Nephron (organoid): ENCODE measurements at regions not wholly inside any gene's neighbourhood (a gene's known extent, or its start where the extent isn't known, plus 50 kb on each side); places are given as distances from the start of the nearest gene placed in this dataset.

Experiments used
- H3K27ac Mint-ChIP-seq, 3 experiments: 2 replicates each; pipeline ENCODE4 v1.8.0; 2020; ENCODE audit warnings: mixed read lengths in 3 of 3, mild to moderate bottlenecking in 2 of 3, moderate library complexity in 1 of 3
- H3K27me3 Mint-ChIP-seq: 2 replicates; pipeline ENCODE4 v1.8.0; 2021; ENCODE audit warnings: low read depth, mild to moderate bottlenecking, moderate library complexity, mixed read lengths
- H3K36me3 Mint-ChIP-seq: 2 replicates; pipeline ENCODE4 v1.8.0; 2020; ENCODE audit warnings: low read depth, mixed read lengths
- H3K4me1 Mint-ChIP-seq: 2 replicates; pipeline ENCODE4 v1.8.0; 2020; ENCODE audit warnings: mixed read lengths
- H3K4me3 Mint-ChIP-seq, 3 experiments: 2 replicates each; pipeline ENCODE4 v1.8.0; 2020; ENCODE audit warnings: mild to moderate bottlenecking in 3 of 3, mixed read lengths in 3 of 3, moderate library complexity in 2 of 3
- H3K9me3 Mint-ChIP-seq: 2 replicates; pipeline ENCODE4 v1.8.0; 2020; ENCODE audit warnings: mixed read lengths
- CTCF ChIP-seq, 3 experiments: fragments of 200-600 bp; sonication (generic); IDR thresholded peaks; one replicate each; pipeline ENCODE4 v1.5.0; 2021; ENCODE audit warnings: antibody characterized with exemption in 3 of 3; ENCODE audit not compliant: unreplicated experiment in 3 of 3

- TF ChIP-seq CTCF (IDR thresholded peaks at IDR 0.05; ENCODE audit: unreplicated experiment in 3 of 3) = no peak
- Mint-ChIP-seq H3K36me3 (no peaks in the 10 kb centered on the region), H3K27ac (no peak overlapping the region), H3K27me3 (peaks cover 14% of the 10 kb centered on the region), H3K4me1 (peaks cover 9% of the 10 kb centered on the region), H3K9me3 (no peaks in the 10 kb centered on the region), H3K4me3 (no peak overlapping the region)
These were observed 849.1 kb upstream of the AUTS2 start for GRCh38 chr7:68748934-68749900.

DNA sequence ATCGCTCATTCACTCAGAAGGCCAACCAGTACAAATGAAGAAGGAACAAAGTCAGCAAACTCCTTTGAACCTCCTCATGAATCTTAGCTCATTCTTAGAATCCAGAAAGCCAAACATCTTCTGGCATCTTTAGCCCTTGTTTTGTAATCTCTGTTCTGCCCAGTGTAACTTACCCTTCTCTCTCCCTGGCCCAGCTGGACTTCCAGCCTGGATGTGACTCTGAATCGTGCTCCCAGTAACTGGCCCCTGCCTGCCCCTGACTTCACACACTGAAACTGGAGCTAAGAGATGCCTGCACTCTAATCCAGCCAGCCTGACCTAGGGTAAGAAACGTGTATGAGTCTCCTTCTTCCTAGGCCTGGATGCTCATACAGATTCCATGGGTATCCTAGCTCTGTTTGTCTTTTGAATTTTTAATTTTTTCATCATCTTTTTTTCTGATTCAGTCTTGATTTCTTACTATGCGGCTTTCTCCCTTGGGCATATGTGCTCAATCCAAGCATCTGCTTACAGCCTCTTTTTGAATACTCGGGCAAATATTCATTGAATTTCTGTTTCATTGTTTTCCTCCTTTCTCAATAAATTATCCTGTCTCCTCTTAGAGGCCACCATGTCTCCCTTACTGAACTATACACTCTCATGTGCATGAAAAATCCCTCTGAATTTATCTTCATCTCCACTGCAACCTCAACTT, 845.6 kb upstream of the AUTS2 start:
- no peak overlapping the region for H3K27ac Mint-ChIP-seq
- peaks cover 15% of the 10 kb centered on the region for H3K27me3 Mint-ChIP-seq
- TF ChIP-seq CTCF (IDR thresholded peaks at IDR 0.05; ENCODE audit: unreplicated experiment in 3 of 3) = no peak
- no peaks in the 10 kb centered on the region for H3K9me3 Mint-ChIP-seq
- H3K4me3 Mint-ChIP-seq = no peak overlapping the region
- no peaks in the 10 kb centered on the region for H3K36me3 Mint-ChIP-seq
- H3K4me1 Mint-ChIP-seq = peaks cover 9% of the 10 kb centered on the region

DNA sequence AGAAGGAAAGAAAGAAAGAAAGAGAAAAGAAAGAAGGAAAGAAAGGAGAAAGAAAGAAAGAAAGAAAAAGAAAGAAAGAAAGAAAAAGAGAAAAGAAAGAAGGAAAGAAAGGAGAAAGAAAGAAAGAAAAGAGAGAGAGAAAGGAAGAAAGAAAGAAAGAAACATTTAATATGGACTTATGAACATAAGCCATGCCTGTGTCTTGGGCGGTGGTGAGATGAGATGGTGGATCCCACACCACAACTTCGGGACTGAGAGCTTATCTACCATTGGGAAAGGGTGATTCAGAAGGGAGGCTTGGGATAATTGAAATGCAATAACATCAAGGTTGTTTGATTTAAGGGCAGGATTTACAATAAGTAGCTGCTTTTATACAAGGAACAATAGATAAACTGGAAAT, 843.9 kb upstream of the AUTS2 start:
- H3K27me3 Mint-ChIP-seq = peaks cover 26% of the 10 kb centered on the region
- peaks cover 9% of the 10 kb centered on the region for H3K4me1 Mint-ChIP-seq
- H3K36me3 Mint-ChIP-seq = no peaks in the 10 kb centered on the region
- no peak for TF ChIP-seq CTCF (IDR thresholded peaks at IDR 0.05; ENCODE audit: unreplicated experiment in 3 of 3)
- no peak overlapping the region for H3K4me3 Mint-ChIP-seq
- no peaks in the 10 kb centered on the region for H3K9me3 Mint-ChIP-seq
- no peak overlapping the region for H3K27ac Mint-ChIP-seq

DNA sequence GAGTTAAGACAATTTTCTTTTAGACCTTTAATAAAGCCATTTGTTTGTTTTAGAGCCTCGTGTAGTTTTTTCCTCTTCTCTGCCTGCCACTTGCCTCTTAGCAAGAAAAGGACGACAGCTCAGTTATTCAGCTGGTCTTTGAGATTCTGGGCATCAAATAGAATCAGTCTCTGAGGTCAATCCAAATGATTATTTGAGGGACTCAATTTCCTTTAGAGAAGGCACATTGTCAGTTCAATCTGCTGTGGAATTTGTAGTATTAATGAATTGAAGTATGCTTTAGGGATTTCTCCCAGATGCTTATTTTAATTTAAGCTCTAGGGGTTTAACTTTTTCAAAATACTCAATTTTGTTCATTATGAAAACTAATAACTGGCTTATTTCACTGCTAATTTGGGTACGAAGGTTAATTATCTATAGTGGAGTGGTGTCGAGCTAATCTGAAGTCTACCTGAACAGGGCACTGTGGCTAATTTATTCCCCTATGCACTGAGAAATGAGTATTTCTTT, 841.2 kb upstream of the AUTS2 start:
- H3K4me1 Mint-ChIP-seq = peaks cover 9% of the 10 kb centered on the region
- no peaks in the 10 kb centered on the region for H3K36me3 Mint-ChIP-seq
- H3K4me3 Mint-ChIP-seq = no peak overlapping the region
- peaks cover 6% of the 10 kb centered on the region for H3K9me3 Mint-ChIP-seq
- H3K27me3 Mint-ChIP-seq = peaks cover 34% of the 10 kb centered on the region
- H3K27ac Mint-ChIP-seq = no peak overlapping the region
- TF ChIP-seq CTCF (IDR thresholded peaks at IDR 0.05; ENCODE audit: unreplicated experiment in 3 of 3) = no peak

DNA sequence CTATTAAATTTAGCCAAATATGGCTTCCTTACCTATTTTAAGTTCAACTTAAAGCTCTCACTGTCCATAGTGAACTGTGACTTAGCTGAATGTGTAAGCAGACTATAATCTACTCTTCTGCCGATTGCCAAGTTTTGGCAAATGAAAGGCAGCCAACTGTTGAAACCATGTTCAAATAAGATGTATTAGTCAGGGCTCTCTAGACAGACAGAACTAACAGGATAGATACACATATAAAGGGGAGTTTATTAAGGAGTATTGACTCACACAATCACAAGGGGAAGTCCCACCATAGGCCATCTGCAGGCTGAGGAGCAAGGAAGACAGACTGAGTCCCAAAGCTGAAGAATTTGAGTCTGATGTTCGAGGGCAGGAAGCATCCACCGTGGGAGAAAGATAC, 837.7 kb upstream of the AUTS2 start:
- H3K4me1 Mint-ChIP-seq = no peaks in the 10 kb centered on the region
- H3K9me3 Mint-ChIP-seq = peaks cover 21% of the 10 kb centered on the region
- no peaks in the 10 kb centered on the region for H3K36me3 Mint-ChIP-seq
- TF ChIP-seq CTCF (IDR thresholded peaks at IDR 0.05; ENCODE audit: unreplicated experiment in 3 of 3) = no peak
- H3K4me3 Mint-ChIP-seq = no peak overlapping the region
- H3K27me3 Mint-ChIP-seq = peaks cover 35% of the 10 kb centered on the region
- no peak overlapping the region for H3K27ac Mint-ChIP-seq
